ENCODE measurements at regions not wholly inside any gene's neighbourhood (a gene's known extent, or its start where the extent isn't known, plus 50 kb on each side); places are given as distances from the start of the nearest gene placed in this dataset.

DNA sequence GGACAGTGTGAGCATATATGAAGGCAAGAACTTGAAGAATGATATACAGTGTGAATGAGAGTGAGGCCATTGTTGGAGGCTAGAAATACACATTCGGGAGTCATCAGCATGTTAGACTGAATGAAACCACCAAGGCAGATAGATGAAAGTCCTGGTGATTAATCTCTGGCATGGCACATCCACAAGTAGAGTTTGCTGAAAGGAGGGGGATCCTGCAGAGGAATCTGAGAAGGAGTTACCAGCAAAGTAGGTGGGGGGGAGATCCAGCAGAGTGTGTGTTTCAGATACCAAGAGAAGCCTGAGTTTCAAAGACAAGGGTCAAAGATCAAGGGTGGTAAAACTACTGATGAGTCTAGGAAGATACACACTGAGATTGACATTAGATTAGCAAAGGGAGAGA, 426.7 kb upstream of the DCN start:
- peak; percentile 28 for DNase-seq

DNA sequence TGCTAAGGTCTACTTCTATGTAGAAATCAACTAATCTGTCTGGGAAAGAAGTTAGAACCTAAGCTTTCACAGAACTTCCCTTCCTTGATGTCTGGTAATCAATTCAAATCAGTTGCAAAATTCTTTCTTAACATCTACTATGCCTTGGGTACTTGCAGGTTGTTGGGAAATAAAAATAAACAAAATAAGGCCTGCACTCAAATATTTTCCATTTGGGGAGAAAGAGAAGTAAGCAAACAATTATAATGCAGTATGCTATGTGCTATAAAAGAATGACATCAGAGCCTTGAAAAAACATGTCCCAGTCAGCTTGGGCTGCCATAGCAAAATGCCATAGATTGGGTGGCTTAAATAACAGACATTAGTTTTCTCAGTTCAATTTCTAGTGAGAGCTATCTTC, 425.9 kb upstream of the DCN start:
- no peak for DNase-seq

DNA sequence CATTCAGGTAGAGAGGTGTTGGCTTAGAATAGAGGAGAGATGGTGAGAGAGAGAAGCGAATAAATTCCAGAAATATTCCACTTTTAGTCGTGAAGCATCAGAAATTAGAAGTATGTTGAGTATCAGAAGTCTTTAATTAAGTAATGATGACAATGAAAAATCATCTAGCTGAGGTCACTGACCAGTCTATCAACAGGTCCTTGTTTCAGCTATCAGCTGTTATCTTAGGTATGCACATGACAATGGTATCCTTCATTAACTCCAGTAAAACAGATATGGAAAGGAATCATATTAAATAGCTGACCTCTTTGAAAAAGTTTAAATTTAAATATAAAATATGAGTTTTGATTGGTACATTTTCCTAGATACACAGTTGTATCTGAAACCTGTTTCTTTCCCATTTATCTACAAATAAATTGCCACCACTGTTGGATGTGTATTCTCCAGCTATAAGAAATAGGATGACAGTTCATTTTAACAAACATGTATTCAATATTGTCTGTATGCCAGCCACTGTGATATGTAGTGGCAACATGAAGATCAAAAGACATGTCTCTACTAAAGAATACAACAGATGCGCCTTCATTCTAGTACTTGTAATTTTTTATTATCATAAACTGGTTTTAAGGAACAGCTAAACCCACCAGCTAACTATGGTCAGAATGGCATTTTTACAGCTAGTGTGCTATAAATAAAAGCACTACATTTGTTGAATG, 424.2 kb upstream of the DCN start:
- DNase-seq, result no peak

DNA sequence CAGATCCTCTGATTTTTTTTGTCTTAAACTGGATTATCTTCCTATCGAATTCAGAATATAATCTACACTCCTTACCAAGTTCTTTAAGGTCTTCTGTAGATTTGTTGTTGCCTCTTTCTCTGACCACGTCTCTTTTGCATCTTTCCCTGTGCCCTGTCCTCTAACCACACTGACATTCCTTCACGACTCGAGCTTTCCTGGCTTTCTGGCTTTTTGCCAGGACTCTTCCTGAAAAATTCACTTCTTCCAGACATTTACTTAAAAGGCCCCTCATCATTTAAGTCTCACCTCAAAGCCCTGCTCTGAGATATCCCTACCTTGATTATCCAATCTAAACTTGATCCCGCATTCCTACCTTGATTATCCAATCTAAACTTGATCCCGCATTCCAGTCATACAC, 422.3 kb upstream of the DCN start:
- DNase-seq, result no peak

DNA sequence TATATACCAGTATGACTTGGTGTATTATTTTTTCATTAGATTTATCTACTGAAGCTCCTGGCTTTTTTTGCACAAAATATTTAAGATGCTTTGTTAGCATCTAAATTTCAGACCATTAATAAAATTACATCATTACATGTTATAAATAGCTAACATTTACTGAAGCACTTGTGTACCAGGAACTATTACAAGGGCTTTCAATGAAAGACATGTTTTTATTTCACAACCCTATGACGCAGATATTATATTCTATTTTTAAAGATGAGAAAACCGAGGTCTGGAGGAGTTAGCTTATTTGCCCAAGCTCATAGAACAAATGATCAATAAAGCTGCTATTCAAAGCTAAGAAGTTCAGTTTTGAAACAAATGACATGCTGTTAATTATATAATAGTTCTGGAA, 420.4 kb upstream of the DCN start:
- no peak for DNase-seq

DNA sequence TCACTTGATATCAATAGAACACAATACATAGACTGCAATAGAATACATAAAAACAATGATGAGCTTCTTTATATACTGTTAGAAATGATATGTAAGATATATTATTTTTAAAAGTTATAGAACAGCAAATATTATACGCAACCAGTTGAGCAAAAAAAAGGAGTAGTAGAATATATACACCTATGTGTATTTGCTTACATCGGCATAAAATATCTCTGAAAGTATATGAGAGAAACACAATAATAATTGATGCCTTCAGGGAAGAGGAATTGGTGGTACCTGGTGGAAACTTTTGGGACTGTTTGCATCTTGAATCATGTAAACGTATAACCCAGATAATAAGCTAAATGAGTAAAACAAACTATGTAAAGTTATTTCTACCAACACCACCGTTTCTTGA, 418.4 kb upstream of the DCN start:
- DNase-seq, result no peak

DNA sequence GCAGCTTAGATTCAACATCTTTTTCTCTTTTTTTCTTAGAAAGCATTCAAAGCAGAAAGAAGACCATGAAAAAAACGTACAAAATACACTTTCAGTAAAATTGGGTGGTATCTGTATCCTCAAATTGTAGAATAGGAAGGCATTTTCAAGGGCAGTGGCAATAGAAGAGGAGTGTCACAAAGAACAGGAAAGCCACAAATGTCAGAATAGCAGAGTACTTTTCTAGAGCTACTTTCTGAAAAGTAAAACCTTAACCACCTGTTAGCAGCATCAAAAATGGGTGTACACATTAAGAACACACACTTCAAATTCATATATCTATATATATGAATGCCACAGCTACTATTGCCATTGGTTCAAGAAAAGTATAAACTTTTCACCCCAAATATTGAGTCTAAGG, 412.1 kb upstream of the DCN start:
- DNase-seq, result no peak

DNA sequence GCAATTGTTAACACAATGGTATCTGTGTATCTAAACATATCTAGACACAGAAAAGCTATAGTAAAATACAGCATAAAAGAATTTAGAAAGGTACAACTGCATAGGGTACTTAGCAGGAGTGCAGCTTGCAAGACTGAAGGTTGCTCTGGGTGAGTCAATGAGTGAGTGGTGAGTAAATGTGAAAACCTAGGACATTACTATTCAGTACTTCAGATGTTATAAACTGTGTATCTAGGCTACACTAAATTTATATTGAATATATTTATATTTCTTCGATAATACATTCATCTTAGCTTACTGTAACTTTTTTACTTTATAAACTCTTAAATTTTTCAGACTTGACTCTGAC, 409.0 kb upstream of the DCN start:
- DNase-seq, result no peak

DNA sequence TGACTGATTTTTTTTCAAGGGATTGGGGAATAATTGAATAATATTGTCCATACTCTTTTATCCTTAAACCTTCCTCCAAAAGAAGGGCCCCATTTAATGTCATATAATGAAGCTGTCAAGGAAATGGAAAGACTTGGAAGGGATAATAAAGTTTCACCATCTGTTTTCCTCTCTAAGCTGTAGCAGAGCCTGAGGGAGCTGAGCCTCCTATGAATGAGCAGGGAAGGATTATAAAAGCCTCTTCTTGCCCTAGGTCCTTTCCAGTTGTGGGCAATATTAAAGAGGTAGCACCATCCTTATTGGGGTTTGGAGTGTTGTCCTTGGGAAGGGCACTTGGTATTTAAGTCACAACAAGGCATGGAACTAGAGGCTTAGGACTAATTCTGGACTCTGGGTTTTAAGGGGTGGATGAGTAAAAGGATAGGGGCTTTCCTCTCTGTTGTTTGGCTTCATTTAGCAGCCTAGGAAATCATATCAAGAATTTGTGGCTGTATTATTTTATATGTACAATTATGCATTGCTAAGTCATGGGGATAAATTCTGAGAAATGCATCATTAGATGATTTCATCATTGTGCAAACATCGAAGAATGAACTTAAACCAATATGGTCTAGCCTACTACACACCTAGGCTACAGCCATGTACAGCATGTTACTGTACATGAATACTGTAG, 408.5 kb upstream of the DCN start:
- DNase-seq, result no peak

DNA sequence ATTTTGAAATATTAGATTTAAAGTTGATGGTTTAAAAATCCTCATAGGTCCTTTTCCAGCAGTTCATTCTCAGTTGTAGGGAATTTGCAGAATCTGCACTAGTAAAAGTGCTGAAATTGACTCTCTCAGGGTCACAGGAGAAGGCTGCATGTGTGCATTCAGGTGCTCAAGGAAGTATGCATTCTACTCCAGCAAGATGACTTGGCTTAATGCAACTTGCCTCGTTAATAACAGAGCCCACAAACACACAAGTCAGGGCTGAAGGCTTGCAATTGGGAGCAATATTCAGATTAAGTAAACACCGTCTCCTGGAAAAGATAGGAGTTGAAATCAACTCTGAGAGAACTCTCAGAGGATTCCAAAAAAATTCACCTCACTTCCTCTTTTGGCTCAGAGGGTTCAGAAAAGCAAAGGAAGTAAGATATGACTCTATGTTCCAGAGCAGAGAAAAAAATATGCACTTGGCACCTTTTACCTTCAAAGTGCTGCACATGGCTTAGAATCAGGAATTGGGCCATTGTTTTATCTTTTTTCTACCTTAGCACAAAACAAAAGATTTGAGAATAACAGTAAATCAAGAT, 406.3 kb upstream of the DCN start:
- DNase-seq, result no peak

DNA sequence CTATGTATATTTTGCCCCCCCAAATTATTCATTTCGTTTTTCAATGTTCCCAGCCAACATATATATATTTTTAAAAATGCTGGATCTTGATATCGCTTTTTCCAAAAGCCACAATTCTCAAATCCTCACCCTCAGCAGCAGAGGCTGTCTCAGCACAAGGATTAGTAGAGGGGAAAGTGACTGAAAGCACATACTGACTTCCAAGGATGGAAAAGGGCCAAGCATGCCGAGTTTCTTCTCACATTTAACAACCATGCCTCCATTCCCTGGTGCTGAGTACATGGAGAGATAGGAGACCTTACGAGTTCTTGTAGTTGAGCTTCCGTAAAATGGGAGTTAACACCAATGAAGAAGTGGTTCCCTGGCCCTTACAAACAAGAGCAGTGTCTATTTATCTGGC, 403.4 kb upstream of the DCN start:
- no peak for DNase-seq

DNA sequence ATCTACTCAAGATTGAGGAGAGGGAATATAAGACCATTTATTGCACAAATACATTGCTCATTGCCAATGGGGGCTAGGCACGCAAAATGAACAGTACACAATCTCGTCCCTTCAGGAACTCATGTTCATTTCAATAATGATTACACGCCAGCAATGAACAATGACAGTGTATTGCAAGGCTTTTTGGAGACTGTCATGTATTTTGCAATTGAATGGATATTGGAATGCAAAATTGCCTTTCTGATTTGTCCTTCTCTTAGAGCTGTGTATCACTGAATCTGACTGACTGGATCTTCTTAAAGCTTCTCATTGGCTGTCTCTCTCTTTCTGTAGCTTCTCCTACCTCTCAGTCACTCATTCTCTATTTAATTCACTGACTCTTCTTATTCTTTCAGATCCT, 400.2 kb upstream of the DCN start:
- DNase-seq, result no peak

DNA sequence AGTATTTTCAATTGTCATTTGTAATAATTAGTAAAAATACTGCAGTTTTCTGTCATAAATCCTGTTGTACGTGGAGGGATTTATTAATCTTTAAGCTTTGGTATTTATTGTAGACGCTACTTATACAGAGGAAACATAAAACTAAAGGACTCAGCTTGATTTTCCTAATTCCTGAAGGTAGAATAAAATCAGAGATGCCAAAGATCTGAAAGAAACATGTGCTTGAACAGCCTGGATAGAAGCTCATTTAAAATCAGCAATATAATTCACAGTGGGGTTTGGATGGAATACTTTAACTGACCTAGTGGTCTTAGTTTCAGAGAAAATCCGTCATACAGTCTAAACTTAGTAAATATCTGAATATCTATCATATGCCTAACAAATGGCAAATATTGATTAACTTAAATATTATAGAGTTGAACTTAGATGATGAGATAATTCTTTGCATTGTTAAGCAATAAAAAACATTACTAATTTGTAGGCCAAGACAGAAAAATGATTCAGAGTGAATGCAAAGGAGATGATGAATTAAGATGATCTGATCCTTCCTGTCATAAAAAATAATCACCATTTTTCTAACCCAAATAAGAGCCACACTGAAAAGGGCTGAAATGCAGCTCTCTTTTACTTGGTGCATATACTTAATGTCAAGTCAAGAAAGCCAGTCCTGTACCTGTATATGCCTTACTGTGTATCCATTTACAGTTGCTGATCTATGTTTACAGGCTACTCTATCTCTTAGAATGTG, 397.1 kb upstream of the DCN start:
- DNase-seq, result no peak

DNA sequence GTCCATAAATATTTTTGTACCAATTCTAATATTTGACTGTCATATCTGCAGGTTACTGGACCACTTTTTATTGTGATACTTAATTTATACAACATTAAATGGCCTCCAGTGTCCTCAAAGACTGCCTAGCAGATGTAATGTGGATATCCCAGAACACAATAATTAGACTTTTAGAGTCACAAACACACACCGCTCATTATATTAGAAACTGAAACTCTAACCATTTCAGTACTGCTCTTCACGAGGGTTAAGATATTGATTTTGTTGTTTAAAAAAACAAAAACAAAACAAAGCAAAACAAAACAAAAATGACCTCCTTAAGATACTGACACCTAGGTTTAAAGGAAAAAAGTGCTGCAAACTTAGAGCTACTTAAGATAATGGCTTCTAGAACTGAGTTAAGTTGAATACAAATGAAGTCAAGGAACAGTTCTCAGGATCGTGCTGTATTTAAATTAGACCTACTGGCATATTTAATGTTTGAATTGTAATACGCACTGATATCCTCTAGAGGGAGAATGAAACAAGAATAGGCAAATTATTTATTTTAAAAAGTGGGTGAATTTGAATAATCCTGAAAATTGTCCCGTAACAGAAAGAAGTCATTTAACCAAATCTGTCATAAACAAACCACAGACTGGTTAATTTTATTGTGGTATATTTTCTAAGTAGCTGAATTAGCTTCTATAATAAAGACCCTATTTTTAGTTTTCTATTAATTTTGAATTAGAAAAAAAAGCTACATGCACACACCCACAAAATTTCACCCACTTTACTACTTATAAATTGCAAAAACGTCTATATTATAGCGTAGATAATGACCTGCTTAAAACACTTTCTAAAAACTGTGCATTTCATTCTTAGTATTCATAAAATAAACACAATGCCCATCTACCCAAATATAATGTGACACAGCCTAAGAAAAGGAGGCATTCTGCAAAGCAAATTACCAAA, 395.2 kb upstream of the DCN start:
- peak; percentile 32 for DNase-seq

DNA sequence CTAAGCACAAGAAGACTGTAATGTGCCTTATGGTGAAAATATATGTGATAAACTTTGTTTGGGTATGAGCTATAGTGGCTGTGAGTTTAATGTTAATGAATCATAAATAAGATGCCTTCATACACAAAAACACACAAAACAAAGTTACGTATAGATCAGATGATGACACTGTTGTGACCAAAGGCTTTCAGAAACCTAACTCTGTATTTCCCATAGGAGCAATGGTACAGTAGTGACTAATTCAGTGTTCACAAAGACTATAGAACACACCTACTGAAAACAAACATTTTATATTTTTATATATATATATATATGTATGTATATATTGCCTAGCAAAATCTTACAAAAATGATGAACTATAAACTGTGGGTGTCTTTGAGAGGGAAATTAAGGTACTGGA, 393.8 kb upstream of the DCN start:
- DNase-seq, result no peak

DNA sequence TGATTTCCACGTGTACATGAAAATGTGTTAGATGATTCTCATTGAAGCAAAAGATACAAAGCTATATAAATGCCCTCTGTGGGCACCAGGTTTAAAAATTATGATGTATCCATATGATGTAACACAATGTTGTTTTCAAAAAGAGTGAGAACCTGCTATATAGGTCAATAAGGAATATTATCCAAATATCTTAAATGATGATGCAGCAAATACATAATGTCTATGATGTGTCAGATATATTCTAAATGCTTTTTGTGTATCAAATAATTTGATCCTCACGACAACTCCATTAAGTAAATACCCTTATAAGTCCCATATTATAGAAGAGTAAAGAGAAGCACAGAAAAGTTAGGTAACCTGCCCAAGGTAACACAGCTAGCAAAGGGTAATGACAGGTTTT, 393.0 kb upstream of the DCN start:
- DNase-seq, result no peak

DNA sequence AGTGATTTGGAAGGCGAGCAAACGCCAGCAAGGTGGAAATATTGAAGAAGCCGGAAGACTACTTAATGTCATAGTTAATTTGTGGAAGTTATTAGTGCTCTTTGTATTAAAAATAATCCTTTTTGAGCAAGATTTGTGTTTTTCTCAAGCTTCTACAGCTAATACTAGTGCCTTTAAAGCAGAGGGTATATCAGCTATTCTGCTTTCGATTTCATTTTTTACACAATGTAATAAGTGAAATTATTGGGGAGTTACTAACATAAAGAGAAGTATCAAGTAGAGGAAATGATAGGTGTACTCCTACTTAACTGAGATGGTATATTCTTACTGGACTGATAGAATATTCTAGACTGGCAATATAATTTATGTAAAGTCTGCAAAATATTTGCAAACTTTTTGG, 392.4 kb upstream of the DCN start:
- DNase-seq, result no peak

DNA sequence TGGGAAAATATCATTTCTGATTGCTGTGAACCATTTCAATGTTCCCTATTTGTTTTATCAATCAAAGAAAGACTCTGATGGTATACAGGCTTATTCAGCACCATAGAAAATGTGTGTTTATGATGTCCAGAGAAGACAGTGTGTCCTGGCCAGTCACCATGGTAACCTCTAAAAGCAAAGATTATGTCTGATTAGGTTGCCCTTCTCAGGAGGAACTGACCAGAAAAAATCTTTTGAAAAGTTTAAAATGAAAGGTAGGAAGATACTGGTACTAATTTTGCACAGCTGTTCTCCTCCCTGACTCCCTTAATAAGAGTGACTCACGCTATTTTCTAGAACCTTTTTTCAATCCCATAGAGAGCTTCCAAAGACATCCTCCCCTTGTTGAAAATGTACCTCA, 391.8 kb upstream of the DCN start:
- DNase-seq, result peak; percentile 36

DNA sequence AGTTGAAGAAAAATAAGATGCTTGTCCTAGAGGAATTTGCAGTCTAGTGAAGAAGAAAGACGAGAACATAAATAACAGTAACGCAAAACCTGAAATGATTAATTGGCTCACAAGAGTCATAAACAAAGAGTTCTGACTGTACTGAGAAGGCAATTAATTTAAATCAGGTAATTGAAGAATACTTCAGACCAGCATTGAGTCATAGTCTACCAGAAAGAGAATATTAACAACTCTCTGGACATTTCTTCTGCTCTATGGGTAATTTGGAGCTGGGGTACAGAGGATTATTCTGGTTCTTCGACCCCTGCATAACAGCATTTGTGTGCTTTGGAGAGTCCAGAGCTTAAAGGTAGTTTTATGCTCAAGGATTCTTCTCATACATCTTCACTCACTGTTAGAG, 390.3 kb upstream of the DCN start:
- DNase-seq, result no peak

DNA sequence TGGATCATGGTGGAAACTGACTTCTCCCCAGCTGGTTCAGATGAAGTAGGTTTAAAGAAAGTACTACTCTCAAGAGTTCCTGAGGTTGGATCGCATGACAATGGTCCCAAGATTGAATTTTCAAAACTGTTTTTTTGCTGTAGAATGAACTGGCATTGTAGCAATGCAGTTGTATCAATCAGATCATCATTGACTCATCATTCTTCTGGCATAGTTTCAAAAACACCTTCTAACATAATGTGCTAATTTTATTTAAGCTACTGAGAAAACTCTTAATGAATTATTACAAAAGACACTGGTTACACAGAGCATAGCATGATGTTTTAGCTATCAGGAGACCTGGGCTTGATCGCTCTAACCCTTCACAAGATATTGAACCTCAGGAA, 384.5 kb upstream of the DCN start:
- DNase-seq, result no peak

DNA sequence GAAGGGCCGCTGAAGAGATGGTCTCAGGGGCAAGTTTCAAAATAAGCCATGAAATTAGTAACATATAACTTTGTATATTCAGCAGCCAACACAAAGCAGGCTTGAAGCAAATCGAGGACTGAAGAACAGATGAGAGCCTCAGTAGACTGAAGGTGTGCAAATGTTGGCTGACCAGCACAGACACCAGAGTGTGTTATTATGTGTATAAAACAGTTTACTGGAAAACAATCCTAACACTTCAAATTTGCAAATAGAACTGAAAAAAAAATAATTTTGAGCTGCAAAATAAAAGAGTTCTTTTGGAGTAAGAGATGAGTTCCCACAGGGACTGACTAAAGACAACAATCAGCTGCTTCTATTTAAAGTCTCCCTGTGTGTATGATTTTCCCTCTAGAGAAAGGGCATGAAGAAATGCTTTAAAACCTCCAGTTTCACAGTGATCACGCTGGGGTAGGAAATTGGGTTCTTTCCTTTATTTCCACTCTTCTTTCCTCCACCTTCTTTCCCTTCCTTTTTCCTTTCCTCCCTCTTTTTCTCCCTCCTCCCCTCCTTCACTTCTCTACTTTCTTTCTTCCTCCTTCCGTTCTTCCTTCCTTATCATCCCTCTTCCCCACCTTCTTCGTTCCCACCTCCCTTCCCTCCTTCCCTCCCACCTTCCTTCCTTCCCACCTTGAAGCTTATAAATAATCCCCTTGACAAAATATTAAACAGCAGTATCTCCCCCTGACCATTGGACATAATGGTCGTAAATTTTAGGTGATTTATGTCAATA, 383.9 kb upstream of the DCN start:
- no peak for DNase-seq

DNA sequence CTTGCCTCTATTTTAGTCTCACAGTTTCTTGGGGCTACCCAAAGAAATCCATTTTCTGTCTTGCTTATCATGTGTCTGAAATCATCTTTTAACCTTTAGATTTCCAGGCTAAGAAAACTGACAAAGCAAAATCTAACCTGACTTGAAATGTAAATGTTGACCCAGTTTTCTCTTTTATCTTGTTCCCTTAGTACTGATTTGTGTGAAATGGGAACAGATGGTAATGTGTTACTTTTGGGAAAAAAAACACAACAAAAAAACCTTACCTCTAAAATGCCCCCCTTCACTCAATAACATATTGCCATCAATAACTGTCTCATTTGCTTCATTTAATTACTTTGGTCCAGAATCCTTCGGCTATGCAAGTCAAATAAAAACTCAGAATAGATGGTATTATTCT, 383.2 kb upstream of the DCN start:
- no peak for DNase-seq

All from NCI-H146 (cell line).